Rectal smooth muscle tissue (tissue), 1 donor: ENCODE measurements at regions not wholly inside any gene's neighbourhood (a gene's known extent, or its start where the extent isn't known, plus 50 kb on each side); places are given as distances from the start of the nearest gene placed in this dataset.

Source experiments
- H3K27ac ChIP-seq: one replicate; pipeline ENCODE4 v1.7.0; 2013; ENCODE audit warnings: low read depth, low read length, inconsistent platforms
- H3K27me3 ChIP-seq: one replicate; pipeline ENCODE4 v1.7.0; 2013; ENCODE audit warnings: low read length; ENCODE audit not compliant: control insufficient read depth, insufficient read depth
- H3K36me3 ChIP-seq: one replicate; pipeline ENCODE4 v1.7.0; 2013; ENCODE audit warnings: low read length; ENCODE audit not compliant: control insufficient read depth, insufficient read depth
- H3K4me1 ChIP-seq: one replicate; pipeline ENCODE4 v1.7.0; 2013; ENCODE audit warnings: low read length; ENCODE audit not compliant: control insufficient read depth, insufficient read depth
- H3K4me3 ChIP-seq: one replicate; pipeline ENCODE4 v1.7.0; 2013; ENCODE audit warnings: low read length
- H3K9ac ChIP-seq: one replicate; pipeline ENCODE4 v1.7.0; 2013; ENCODE audit warnings: low read length

DNA sequence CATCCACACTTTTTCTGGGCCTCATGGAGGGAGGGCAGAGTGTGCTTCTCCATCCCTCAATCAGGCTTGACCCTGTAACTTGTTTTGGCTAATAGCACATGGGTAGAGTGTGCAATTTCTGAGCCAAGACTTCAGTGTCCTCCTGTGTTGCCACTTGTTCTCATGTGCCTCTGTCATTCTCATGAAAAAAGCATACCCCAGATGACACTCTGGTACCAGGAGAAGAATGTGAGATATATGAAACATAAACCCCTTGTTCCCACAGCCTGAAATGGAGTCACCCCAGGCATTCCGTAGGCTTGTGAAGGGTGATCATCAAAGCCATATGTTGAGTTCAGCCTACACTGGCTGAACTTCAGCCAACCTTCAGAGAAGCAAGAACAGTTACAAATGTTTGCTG, 239.2 kb upstream of the MIR17HG start:
- H3K4me3 ChIP-seq, result no peak overlapping the region
- no peak overlapping the region for H3K9ac ChIP-seq
- no peaks in the 10 kb centered on the region for H3K36me3 ChIP-seq
- H3K4me1 ChIP-seq, result no peaks in the 10 kb centered on the region
- no peaks in the 10 kb centered on the region for H3K27me3 ChIP-seq
- no peak overlapping the region for H3K27ac ChIP-seq

GRCh38 chr13:91111476-91112200, 235.8 kb upstream of the MIR17HG start:
- Histone ChIP-seq H3K4me1 (no peaks in the 10 kb centered on the region), H3K27me3 (no peaks in the 10 kb centered on the region), H3K27ac (no peak overlapping the region), H3K4me3 (no peak overlapping the region), H3K36me3 (no peaks in the 10 kb centered on the region), H3K9ac (no peak overlapping the region)

- Histone ChIP-seq H3K4me3 (no peak overlapping the region), H3K36me3 (no peaks in the 10 kb centered on the region), H3K27me3 (no peaks in the 10 kb centered on the region), H3K9ac (no peak overlapping the region), H3K4me1 (no peaks in the 10 kb centered on the region), H3K27ac (no peak overlapping the region)
Observed at GRCh38 chr13:91112201-91112923, 235.1 kb upstream of the MIR17HG start.

GRCh38 chr13:91112924-91113277, 234.6 kb upstream of the MIR17HG start:
- Histone ChIP-seq H3K27me3 (no peaks in the 10 kb centered on the region), H3K9ac (no peak overlapping the region), H3K4me3 (no peak overlapping the region), H3K4me1 (no peaks in the 10 kb centered on the region), H3K27ac (no peak overlapping the region), H3K36me3 (no peaks in the 10 kb centered on the region)

- Histone ChIP-seq H3K27ac (no peak overlapping the region), H3K36me3 (no peaks in the 10 kb centered on the region), H3K9ac (no peak overlapping the region), H3K4me1 (no peaks in the 10 kb centered on the region), H3K4me3 (no peak overlapping the region), H3K27me3 (no peaks in the 10 kb centered on the region)
Observed at GRCh38 chr13:91115776-91116175, 231.7 kb upstream of the MIR17HG start.

DNA sequence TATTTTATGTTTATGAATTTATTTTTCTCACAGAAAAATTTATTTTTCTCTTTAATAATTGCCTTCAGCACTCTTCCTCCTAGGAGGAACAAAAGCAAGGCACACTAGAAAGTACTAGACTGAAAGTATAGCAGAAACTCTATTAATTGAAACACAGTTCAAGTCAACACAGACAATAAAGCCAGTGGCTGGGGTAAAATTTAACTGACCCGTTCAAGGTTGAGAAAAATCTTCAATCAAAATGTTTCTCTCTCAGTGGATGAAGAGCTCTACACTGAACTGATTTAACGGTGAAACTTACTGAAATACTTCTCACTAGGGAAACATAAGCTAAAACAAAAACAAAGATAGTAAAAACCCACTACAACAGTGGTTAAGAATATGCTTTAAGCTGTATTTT, 230.1 kb upstream of the MIR17HG start:
- H3K4me1 ChIP-seq, result no peaks in the 10 kb centered on the region
- H3K4me3 ChIP-seq, result no peak overlapping the region
- H3K9ac ChIP-seq, result no peak overlapping the region
- no peaks in the 10 kb centered on the region for H3K36me3 ChIP-seq
- H3K27ac ChIP-seq, result no peak overlapping the region
- H3K27me3 ChIP-seq, result no peaks in the 10 kb centered on the region

- H3K4me1 ChIP-seq, result no peaks in the 10 kb centered on the region
- no peak overlapping the region for H3K4me3 ChIP-seq
- H3K9ac ChIP-seq, result no peak overlapping the region
- no peaks in the 10 kb centered on the region for H3K27me3 ChIP-seq
- H3K27ac ChIP-seq, result no peak overlapping the region
- no peaks in the 10 kb centered on the region for H3K36me3 ChIP-seq
Observed at GRCh38 chr13:91119643-91120042, 227.8 kb upstream of the MIR17HG start.

- no peaks in the 10 kb centered on the region for H3K27me3 ChIP-seq
- H3K4me3 ChIP-seq, result no peak overlapping the region
- H3K9ac ChIP-seq, result no peak overlapping the region
- no peak overlapping the region for H3K27ac ChIP-seq
- no peaks in the 10 kb centered on the region for H3K4me1 ChIP-seq
- H3K36me3 ChIP-seq, result no peaks in the 10 kb centered on the region
Observed at GRCh38 chr13:91122766-91123165, 224.7 kb upstream of the MIR17HG start.

- Histone ChIP-seq H3K27me3 (no peaks in the 10 kb centered on the region), H3K4me1 (no peaks in the 10 kb centered on the region), H3K27ac (no peak overlapping the region), H3K36me3 (no peaks in the 10 kb centered on the region), H3K4me3 (no peak overlapping the region), H3K9ac (no peak overlapping the region)
Observed at GRCh38 chr13:91123456-91124127, 223.9 kb upstream of the MIR17HG start.

- Histone ChIP-seq H3K4me3 (no peak overlapping the region), H3K4me1 (no peaks in the 10 kb centered on the region), H3K27ac (no peak overlapping the region), H3K36me3 (no peaks in the 10 kb centered on the region), H3K9ac (no peak overlapping the region), H3K27me3 (no peaks in the 10 kb centered on the region)
Observed at GRCh38 chr13:91126806-91127205, 220.7 kb upstream of the MIR17HG start.

GRCh38 chr13:91127995-91128394, 219.5 kb upstream of the MIR17HG start:
- no peak overlapping the region for H3K9ac ChIP-seq
- H3K27ac ChIP-seq, result no peak overlapping the region
- no peaks in the 10 kb centered on the region for H3K4me1 ChIP-seq
- no peaks in the 10 kb centered on the region for H3K36me3 ChIP-seq
- no peaks in the 10 kb centered on the region for H3K27me3 ChIP-seq
- H3K4me3 ChIP-seq, result no peak overlapping the region

DNA sequence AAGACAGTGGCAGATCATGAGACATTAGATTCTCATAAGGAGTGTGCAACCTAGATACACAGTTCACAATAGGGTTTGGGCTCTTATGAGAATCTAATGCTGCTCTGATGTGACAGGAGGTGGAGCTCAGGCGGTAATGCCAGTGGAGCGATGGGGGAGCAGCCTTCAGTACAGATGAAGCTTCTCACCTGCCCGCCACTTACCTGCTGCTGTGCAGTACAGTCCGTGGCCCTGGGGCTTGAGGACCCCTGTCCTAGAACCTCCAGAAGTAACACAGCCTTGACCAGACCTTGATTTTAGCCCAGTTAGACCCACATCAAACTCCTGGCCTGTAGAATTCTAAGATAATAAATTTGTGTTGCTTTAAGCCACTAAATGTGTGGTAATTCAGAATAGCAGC, 215.1 kb upstream of the MIR17HG start:
- no peak overlapping the region for H3K9ac ChIP-seq
- H3K36me3 ChIP-seq, result no peaks in the 10 kb centered on the region
- H3K27ac ChIP-seq, result no peak overlapping the region
- H3K4me3 ChIP-seq, result no peak overlapping the region
- no peaks in the 10 kb centered on the region for H3K27me3 ChIP-seq
- H3K4me1 ChIP-seq, result no peaks in the 10 kb centered on the region
